Activated gamma-delta T cell treated with Interleukin-2 at 50 U/mL for 16 hours (primary cell): ENCODE measurements at regions not wholly inside any gene's neighbourhood (a gene's known extent, or its start where the extent isn't known, plus 50 kb on each side); places are given as distances from the start of the nearest gene placed in this dataset.

Experiments used
- DNase-seq: peaks from one replicate; pipeline ENCODE4 v3.0.0-alpha.2; 2020

GRCh38 chr16:51407921-51408320, 256.9 kb upstream of the SALL1 start:
- DNase-seq = no peak

GRCh38 chr16:51407199-51407598, 256.1 kb upstream of the SALL1 start:
- DNase-seq = no peak

GRCh38 chr16:51405361-51405760, 254.3 kb upstream of the SALL1 start:
- no peak for DNase-seq

- DNase-seq = no peak
These were observed 253.3 kb upstream of the SALL1 start for GRCh38 chr16:51404386-51404785.

GRCh38 chr16:51402785-51403184, 251.7 kb upstream of the SALL1 start:
- no peak for DNase-seq

- DNase-seq = no peak
These were observed 251.2 kb upstream of the SALL1 start for GRCh38 chr16:51402298-51402697.

GRCh38 chr16:51401673-51402072, 250.6 kb upstream of the SALL1 start:
- DNase-seq = no peak

GRCh38 chr16:51399908-51400670, 249.0 kb upstream of the SALL1 start:
- DNase-seq = no peak

- DNase-seq = no peak
These were observed 243.4 kb upstream of the SALL1 start for GRCh38 chr16:51394421-51394820.

- no peak for DNase-seq
These were observed 242.4 kb upstream of the SALL1 start for GRCh38 chr16:51393381-51394005.

- no peak for DNase-seq
These were observed 241.6 kb upstream of the SALL1 start for GRCh38 chr16:51392521-51393187.

- DNase-seq = no peak
These were observed 240.9 kb upstream of the SALL1 start for GRCh38 chr16:51391798-51392511.

GRCh38 chr16:51390877-51391276, 239.8 kb upstream of the SALL1 start:
- no peak for DNase-seq

GRCh38 chr16:51389881-51390280, 238.8 kb upstream of the SALL1 start:
- DNase-seq = no peak

- no peak for DNase-seq
These were observed 237.5 kb upstream of the SALL1 start for GRCh38 chr16:51388516-51388951.

- no peak for DNase-seq
These were observed 232.8 kb upstream of the SALL1 start for GRCh38 chr16:51383909-51384308.

GRCh38 chr16:51382940-51383339, 231.9 kb upstream of the SALL1 start:
- no peak for DNase-seq

- no peak for DNase-seq
These were observed 231.1 kb upstream of the SALL1 start for GRCh38 chr16:51382211-51382610.

GRCh38 chr16:51376080-51376479, 225.0 kb upstream of the SALL1 start:
- no peak for DNase-seq

GRCh38 chr16:51374790-51375189, 223.7 kb upstream of the SALL1 start:
- DNase-seq = no peak

GRCh38 chr16:51374346-51374745, 223.3 kb upstream of the SALL1 start:
- no peak for DNase-seq

- DNase-seq = no peak
These were observed 214.6 kb upstream of the SALL1 start for GRCh38 chr16:51365715-51366114.
